ENCODE measurements at regions not wholly inside any gene's neighbourhood (a gene's known extent, or its start where the extent isn't known, plus 50 kb on each side); places are given as distances from the start of the nearest gene placed in this dataset.
"Not testable (repeated sequence)": the region's sequence is repeated elsewhere in the genome, so short reads cannot be mapped to it uniquely, and the experiment has no call there.

GRCh38 chr14:96718407-96718806, 78.8 kb upstream of the VRK1 start:
- Mint-ChIP-seq H3K4me3 (no peak overlapping the region), H3K36me3 (no peaks in the 10 kb centered on the region), H3K27ac (no peak overlapping the region), H3K27me3 (peaks cover 8% of the 10 kb centered on the region), H3K9me3 (no peaks in the 10 kb centered on the region), H3K4me1 (ENCODE audit: unreplicated experiment) (no peaks in the 10 kb centered on the region)
- TF ChIP-seq CTCF (conservative IDR thresholded peaks at IDR 0.05): no peak
- no peak for DNase-seq (ENCODE audit: extremely low spot score, unreplicated experiment)

GRCh38 chr14:96720702-96721101, 76.5 kb upstream of the VRK1 start:
- not testable (repeated sequence) for H3K4me1 Mint-ChIP-seq (ENCODE audit: unreplicated experiment); H3K27me3 Mint-ChIP-seq; H3K36me3 Mint-ChIP-seq; DNase-seq (ENCODE audit: extremely low spot score, unreplicated experiment); H3K4me3 Mint-ChIP-seq; H3K27ac Mint-ChIP-seq; H3K9me3 Mint-ChIP-seq

- no peak for DNase-seq (ENCODE audit: extremely low spot score, unreplicated experiment)
- Mint-ChIP-seq H3K4me3 (no peak overlapping the region), H3K27me3 (no peaks in the 10 kb centered on the region), H3K36me3 (no peaks in the 10 kb centered on the region), H3K9me3 (no peaks in the 10 kb centered on the region), H3K4me1 (ENCODE audit: unreplicated experiment) (no peaks in the 10 kb centered on the region), H3K27ac (no peak overlapping the region)
- no peak for TF ChIP-seq CTCF (conservative IDR thresholded peaks at IDR 0.05)
These were observed 74.4 kb upstream of the VRK1 start for GRCh38 chr14:96722736-96723135.

GRCh38 chr14:96723946-96724345, 73.2 kb upstream of the VRK1 start:
- Mint-ChIP-seq H3K4me1 (ENCODE audit: unreplicated experiment) (no peaks in the 10 kb centered on the region), H3K4me3 (no peak overlapping the region), H3K9me3 (no peaks in the 10 kb centered on the region), H3K27me3 (no peaks in the 10 kb centered on the region), H3K36me3 (no peaks in the 10 kb centered on the region), H3K27ac (no peak overlapping the region)
- no peak for DNase-seq (ENCODE audit: extremely low spot score, unreplicated experiment)
- no peak for TF ChIP-seq CTCF (conservative IDR thresholded peaks at IDR 0.05)

- H3K4me3 Mint-ChIP-seq: no peak overlapping the region
- no peaks in the 10 kb centered on the region for H3K27me3 Mint-ChIP-seq
- H3K27ac Mint-ChIP-seq: no peak overlapping the region
- no peaks in the 10 kb centered on the region for H3K4me1 Mint-ChIP-seq (ENCODE audit: unreplicated experiment)
- no peaks in the 10 kb centered on the region for H3K9me3 Mint-ChIP-seq
- H3K36me3 Mint-ChIP-seq: no peaks in the 10 kb centered on the region
- no peak for DNase-seq (ENCODE audit: extremely low spot score, unreplicated experiment)
- no peak for TF ChIP-seq CTCF (conservative IDR thresholded peaks at IDR 0.05)
These were observed 72.0 kb upstream of the VRK1 start for GRCh38 chr14:96725232-96725631.

GRCh38 chr14:96727073-96727472, 70.1 kb upstream of the VRK1 start:
- Mint-ChIP-seq H3K4me3 (no peak overlapping the region), H3K27ac (no peak overlapping the region), H3K9me3 (no peaks in the 10 kb centered on the region), H3K4me1 (ENCODE audit: unreplicated experiment) (no peaks in the 10 kb centered on the region), H3K27me3 (no peaks in the 10 kb centered on the region), H3K36me3 (no peaks in the 10 kb centered on the region)
- no peak for TF ChIP-seq CTCF (conservative IDR thresholded peaks at IDR 0.05)
- no peak for DNase-seq (ENCODE audit: extremely low spot score, unreplicated experiment)
